Left ventricle myocardium inferior (tissue), 1 donor: ENCODE measurements at regions not wholly inside any gene's neighbourhood (a gene's known extent, or its start where the extent isn't known, plus 50 kb on each side); places are given as distances from the start of the nearest gene placed in this dataset.
"Not testable (repeated sequence)": the region's sequence is repeated elsewhere in the genome, so short reads cannot be mapped to it uniquely, and the experiment has no call there.

ENCODE experiments used
- DNase-seq: peaks from one replicate; pipeline ENCODE4 v3.0.0-alpha.2; 2020
- H3K27ac ChIP-seq: fragments of 200-600 bp; replicated peaks from 2 replicates; pipeline ENCODE4 v1.8.0; 2021
- H3K27me3 ChIP-seq: fragments of 200-600 bp; 2 replicates; pipeline ENCODE4 v1.8.0; 2021; ENCODE audit warnings: low read depth
- H3K36me3 ChIP-seq: fragments of 200-600 bp; 2 replicates; pipeline ENCODE4 v1.8.0; 2021
- H3K4me1 ChIP-seq: fragments of 200-600 bp; 2 replicates; pipeline ENCODE4 v1.8.0; 2021
- H3K4me3 ChIP-seq: fragments of 200-600 bp; 2 replicates; pipeline ENCODE4 v1.8.0; 2021; ENCODE audit warnings: mild to moderate bottlenecking, moderate library complexity
- H3K9me3 ChIP-seq: fragments of 200-600 bp; replicated peaks from 2 replicates; pipeline ENCODE4 v1.8.0; 2021
- intact Hi-C: fragments of 100-400 bp; cut with micrococcal nuclease; formaldehyde crosslinking; loops from one replicate; pipeline ENCODE4 v1.11.0; 2022
- donor health status: DM: no; HTN: yes; CAD: no; lungs with severe emphysema.

- H3K9me3 ChIP-seq, DNase-seq, H3K4me1 ChIP-seq, H3K27me3 ChIP-seq, H3K4me3 ChIP-seq, H3K36me3 ChIP-seq, H3K27ac ChIP-seq, intact Hi-C loops: not testable (repeated sequence)
Observed at GRCh38 chr21:8194042-8194441, 2327.3 kb upstream of the TPTE start.

DNA sequence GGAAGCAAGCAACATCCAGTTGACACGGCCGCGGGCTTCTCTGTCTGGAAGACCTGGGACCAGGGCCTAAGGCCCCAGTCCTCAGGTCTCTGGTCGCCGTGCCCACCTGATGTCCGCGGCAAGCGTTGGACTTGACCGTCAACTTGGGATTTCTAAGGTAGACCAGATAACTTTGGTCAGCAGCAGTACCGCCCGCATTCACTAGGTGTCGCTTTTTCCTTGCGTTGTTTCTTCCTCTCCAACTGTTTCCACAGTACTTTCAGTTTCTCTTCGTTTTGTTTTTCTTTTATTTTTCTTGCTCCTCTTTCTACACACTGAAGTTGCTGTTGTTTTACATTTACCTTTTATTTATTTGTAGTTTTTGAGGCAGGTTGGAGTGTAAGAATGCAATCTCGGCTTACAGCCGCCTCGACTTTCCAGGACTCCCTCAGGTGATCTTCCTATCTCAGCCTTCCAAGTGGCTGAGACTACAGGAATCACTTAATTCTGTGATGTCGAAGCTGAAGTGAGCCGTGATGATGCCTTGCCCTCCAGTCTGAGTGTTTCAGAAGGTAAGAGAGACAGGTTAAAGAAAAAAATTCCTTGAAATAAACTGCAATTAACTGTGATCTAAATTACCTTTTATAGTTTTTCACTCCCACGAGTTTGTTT, 2323.9 kb upstream of the TPTE start:
- H3K36me3 ChIP-seq, H3K4me1 ChIP-seq, DNase-seq, H3K27me3 ChIP-seq, intact Hi-C loops, H3K4me3 ChIP-seq, H3K27ac ChIP-seq, H3K9me3 ChIP-seq: not testable (repeated sequence)

DNA sequence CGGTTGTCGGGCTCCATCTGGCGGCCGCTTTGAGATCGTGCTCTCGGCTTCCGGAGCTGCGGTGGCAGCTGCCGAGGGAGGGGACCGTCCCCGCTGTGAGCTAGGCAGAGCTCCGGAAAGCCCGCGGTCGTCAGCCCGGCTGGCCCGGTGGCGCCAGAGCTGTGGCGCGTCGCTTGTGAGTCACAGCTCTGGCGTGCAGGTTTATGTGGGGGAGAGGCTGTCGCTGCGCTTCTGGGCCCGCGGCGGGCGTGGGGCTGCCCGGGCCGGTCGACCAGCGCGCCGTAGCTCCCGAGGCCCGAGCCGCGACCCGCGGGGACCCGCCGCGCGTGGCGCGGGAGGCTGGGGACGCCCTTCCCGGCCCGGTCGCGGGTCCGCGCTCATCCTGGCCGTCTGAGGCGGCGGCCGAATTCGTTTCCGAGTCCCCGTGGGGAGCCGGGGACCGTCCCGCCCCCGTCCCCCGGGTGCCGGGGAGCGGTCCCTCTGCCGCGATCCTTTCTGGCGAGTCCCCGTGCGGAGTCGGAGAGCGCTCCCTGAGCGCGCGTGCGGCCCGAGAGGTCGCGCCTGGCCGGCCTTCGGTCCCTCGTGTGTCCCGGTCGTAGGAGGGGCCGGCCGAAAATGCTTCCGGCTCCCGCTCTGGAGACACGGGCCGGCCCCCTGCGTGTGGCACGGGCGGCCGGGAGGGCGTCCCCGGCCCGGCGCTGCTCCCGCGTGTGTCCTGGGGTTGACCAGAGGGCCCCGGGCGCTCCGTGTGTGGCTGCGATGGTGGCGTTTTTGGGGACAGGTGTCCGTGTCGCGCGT, 2316.1 kb upstream of the TPTE start:
- H3K9me3 ChIP-seq, H3K36me3 ChIP-seq, intact Hi-C loops, DNase-seq, H3K4me1 ChIP-seq, H3K27ac ChIP-seq, H3K4me3 ChIP-seq, H3K27me3 ChIP-seq: not testable (repeated sequence)

- H3K27me3 ChIP-seq, DNase-seq, H3K36me3 ChIP-seq, H3K27ac ChIP-seq, H3K9me3 ChIP-seq, H3K4me3 ChIP-seq, intact Hi-C loops, H3K4me1 ChIP-seq: not testable (repeated sequence)
Observed at GRCh38 chr21:8205892-8206188, 2315.5 kb upstream of the TPTE start.

DNA sequence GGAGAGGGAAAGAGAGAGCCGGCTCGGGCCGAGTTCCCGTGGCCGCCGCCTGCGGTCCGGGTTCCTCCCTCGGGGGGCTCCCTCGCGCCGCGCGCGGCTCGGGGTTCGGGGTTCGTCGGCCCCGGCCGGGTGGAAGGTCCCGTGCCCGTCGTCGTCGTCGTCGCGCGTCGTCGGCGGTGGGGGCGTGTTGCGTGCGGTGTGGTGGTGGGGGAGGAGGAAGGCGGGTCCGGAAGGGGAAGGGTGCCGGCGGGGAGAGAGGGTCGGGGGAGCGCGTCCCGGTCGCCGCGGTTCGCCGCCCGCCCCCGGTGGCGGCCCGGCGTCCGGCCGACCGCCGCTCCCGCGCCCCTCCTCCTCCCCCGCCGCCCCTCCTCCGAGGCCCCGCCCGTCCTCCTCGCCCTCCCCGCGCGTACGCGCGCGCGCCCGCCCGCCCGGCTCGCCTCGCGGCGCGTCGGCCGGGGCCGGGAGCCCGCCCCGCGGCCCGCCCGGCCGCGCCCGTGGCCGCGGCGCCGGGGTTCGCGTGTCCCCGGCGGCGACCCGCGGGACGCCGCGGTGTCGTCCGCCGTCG, 2308.3 kb upstream of the TPTE start:
- H3K27ac ChIP-seq, H3K36me3 ChIP-seq, H3K27me3 ChIP-seq, intact Hi-C loops, H3K4me1 ChIP-seq, H3K4me3 ChIP-seq, H3K9me3 ChIP-seq: not testable (repeated sequence)
- peak; percentile 73 for DNase-seq

GRCh38 chr21:8214539-8214938, 2306.8 kb upstream of the TPTE start:
- intact Hi-C loops, H3K4me3 ChIP-seq, H3K27me3 ChIP-seq, H3K4me1 ChIP-seq, DNase-seq, H3K36me3 ChIP-seq, H3K9me3 ChIP-seq, H3K27ac ChIP-seq: not testable (repeated sequence)

DNA sequence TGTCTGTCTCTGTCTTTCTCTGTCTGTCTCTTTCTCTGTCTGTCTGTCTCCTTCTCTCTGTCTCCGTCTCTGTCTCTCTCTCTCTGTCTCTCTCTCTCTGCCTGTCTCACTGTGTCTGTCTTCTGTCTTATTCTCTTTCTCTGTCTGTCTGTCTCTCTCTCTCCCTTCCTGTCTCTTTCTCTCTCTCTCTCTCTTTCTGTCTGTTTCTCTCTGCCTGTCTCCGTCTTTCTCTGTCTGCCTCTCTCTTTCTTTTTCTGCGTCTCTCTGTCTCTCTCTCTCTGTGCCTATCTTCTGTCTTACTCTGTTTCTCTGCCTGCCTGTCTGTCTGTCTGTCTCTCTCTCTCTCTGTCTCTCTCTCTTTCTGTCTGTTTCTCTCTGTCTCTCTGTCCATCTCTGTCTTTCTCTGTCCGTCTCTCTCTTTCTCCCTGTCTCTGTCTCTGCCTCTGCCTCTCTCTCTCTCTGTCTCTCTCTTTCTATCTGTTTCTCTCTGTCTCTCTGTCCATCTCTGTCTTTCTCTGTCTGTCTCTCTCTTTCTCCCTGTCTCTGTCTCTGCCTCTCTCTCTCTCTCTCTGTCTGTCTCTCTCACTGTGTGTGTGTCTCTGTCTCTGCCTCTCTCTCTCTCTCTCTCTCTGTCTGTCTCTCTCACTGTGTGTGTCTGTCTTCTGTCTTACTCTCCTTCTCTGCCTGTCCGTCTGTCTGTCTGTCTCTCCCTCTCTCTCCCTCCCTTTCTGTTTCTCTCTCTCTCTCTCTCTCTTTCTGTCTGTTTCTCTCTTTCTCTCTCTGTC, 2291.8 kb upstream of the TPTE start:
- H3K4me1 ChIP-seq, H3K27ac ChIP-seq, H3K36me3 ChIP-seq, intact Hi-C loops, H3K9me3 ChIP-seq, H3K4me3 ChIP-seq, DNase-seq: not testable (repeated sequence)
- H3K27me3 ChIP-seq, result peaks cover 10% of the 10 kb centered on the region

- intact Hi-C loops, H3K4me3 ChIP-seq, H3K36me3 ChIP-seq, H3K4me1 ChIP-seq, DNase-seq, H3K9me3 ChIP-seq, H3K27ac ChIP-seq: not testable (repeated sequence)
- peaks cover 10% of the 10 kb centered on the region for H3K27me3 ChIP-seq
Observed at GRCh38 chr21:8231252-8231651, 2290.1 kb upstream of the TPTE start.

GRCh38 chr21:8233000-8233399, 2288.4 kb upstream of the TPTE start:
- H3K9me3 ChIP-seq, H3K27ac ChIP-seq, H3K36me3 ChIP-seq, DNase-seq, H3K4me1 ChIP-seq, H3K4me3 ChIP-seq, intact Hi-C loops: not testable (repeated sequence)
- H3K27me3 ChIP-seq, result peaks cover 10% of the 10 kb centered on the region

DNA sequence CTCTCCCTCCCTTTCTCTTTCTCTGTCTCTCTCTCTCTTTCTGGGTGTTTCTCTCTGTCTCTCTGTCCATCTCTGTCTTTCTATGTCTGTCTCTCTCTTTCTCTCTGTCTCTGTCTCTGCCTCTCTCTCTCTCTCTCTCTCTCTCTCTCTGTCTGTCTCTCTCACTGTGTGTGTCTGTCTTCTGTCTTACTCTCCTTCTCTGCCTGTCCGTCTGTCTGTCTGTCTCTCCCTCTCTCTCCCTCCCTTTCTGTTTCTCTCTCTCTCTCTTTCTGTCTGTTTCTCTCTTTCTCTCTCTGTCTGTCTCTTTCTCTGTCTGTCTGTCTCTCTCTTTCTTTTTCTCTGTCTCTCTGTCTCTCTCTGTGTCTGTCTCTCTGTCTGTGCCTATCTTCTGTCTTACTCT, 2287.3 kb upstream of the TPTE start:
- H3K4me3 ChIP-seq, H3K4me1 ChIP-seq, intact Hi-C loops, H3K9me3 ChIP-seq, H3K27me3 ChIP-seq, DNase-seq, H3K36me3 ChIP-seq, H3K27ac ChIP-seq: not testable (repeated sequence)

- H3K4me1 ChIP-seq, H3K36me3 ChIP-seq, H3K27me3 ChIP-seq, H3K9me3 ChIP-seq, H3K27ac ChIP-seq, DNase-seq, H3K4me3 ChIP-seq, intact Hi-C loops: not testable (repeated sequence)
Observed at GRCh38 chr21:8244723-8245641, 2276.4 kb upstream of the TPTE start.

DNA sequence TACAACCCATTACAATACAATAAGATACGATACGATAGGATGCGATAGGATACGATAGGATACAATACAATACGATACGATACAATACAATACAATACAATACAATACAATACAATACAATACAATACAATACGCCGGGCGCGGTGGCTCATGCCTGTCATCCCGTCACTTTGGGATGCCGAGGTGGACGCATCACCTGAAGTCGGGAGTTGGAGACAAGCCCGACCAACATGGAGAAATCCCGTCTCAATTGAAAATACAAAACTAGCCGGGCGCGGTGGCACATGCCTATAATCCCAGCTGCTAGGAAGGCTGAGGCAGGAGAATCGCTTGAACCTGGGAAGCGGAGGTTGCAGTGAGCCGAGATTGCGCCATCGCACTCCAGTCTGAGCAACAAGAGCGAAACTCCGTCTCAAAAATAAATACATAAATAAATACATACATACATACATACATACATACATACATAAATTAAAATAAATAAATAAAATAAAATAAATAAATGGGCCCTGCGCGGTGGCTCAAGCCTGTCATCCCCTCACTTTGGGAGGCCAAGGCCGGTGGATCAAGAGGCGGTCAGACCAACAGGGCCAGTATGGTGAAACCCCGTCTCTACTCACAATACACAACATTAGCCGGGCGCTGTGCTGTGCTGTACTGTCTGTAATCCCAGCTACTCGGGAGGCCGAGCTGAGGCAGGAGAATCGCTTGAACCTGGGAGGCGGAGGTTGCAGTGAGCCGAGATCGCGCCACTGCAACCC, 2275.6 kb upstream of the TPTE start:
- intact Hi-C loops, H3K9me3 ChIP-seq, H3K4me1 ChIP-seq, H3K4me3 ChIP-seq, H3K27me3 ChIP-seq, H3K27ac ChIP-seq, DNase-seq, H3K36me3 ChIP-seq: not testable (repeated sequence)
